ENCODE measurements at regions not wholly inside any gene's neighbourhood (a gene's known extent, or its start where the extent isn't known, plus 50 kb on each side); places are given as distances from the start of the nearest gene placed in this dataset.

DNA sequence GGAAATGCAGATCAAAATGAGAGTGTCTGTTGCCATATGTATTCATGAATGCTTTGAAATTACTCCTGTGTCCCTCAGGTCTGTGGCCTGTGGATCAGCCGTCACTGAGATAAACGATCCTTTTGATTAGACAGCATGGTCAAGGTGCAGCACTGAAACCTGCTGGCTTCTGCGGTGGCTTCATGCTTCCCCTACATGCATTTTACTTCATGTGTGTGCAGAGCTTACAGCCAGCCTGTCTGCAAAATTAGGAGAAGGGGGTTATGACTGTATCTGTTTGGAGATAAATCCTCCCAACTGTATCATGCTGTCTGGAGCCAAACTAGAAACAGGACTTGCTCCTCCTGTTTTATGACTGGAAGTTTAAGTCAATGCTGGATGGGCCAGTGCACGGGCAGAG is 71.0 kb upstream of the PLPP4 start:
- DNase-seq, result no peak

DNA sequence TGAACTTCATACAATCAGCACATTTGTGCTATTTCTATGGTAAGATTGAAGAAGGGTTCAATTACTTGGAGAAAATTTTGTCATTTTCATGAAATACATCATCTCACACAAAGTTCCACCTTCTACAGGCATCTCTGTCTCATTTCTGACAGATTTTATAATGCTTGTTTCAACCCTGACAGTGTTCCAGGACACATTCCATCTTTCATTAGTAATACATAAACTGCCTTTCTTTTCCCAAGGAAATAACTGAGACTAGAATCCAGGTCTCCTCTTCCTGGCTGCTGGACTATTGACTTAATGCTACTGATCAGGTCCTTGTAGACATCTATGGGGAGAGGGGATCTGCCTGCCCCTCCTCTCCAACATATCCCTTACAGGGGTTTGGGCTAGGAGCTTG is 70.1 kb upstream of the PLPP4 start:
- DNase-seq, result no peak

DNA sequence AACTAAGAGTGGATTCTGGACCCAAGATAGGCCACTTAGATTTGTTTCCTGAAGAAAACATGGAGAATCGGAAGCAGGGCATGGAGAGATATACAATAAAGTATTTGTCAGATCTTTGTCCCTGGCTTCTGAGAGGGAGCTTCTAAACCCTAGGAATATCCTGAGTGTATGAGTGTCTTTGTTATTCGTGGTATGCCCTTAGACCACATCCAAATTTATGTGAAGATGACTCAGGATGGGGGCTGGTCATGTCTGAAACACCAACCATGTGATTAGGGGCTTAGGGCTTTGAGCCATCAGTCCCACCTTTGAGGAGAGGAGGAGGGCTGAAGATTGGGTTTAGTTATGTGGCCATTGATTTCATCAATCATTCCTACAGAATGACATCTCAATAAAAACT is 69.7 kb upstream of the PLPP4 start:
- no peak for DNase-seq

- DNase-seq, result no peak
These were observed 64.8 kb upstream of the PLPP4 start for GRCh38 chr10:120392245-120392644.

DNA sequence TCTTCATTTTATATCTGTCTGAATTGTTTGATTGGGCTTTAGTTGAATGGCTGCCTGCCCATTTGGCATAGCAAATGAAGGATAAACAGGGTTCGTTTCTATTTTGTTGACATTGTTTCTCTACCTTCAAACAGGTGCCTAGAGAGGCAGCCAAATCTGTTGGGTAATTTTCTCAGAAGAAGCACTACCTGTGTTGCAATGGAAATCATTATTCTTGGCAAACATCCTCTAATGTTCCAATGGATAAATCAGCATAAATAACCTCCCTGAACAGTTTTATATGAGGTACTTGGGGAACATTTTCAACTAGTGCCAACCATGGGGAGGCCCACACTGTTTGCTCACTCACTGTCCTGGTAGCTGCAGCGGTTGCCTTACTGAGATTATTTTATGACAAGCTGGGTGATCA is 64.4 kb upstream of the PLPP4 start:
- DNase-seq, result no peak

DNA sequence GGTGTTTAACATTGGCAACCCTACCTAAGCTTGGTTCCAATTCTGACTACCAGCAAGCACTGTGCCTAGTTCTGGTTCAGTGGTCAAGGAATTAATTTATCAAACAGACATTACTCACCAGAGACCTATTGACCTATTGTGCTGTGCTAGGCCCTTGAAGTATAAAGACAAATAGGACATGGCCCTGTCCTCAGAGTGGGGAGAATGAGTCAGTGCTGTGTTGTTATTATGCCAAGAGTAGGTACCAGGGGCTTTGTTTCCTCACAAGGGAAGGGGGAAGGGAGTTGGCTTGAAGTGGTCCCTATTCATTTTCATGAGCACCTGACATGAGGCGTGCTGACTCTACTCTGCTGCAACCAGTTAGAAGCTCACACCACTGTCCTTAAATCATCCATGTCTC is 62.6 kb upstream of the PLPP4 start:
- DNase-seq, result no peak

GRCh38 chr10:120396228-120396627 is 60.8 kb upstream of the PLPP4 start:
- no peak for DNase-seq

- DNase-seq, result no peak
These were observed 58.8 kb upstream of the PLPP4 start for GRCh38 chr10:120398180-120398579.

DNA sequence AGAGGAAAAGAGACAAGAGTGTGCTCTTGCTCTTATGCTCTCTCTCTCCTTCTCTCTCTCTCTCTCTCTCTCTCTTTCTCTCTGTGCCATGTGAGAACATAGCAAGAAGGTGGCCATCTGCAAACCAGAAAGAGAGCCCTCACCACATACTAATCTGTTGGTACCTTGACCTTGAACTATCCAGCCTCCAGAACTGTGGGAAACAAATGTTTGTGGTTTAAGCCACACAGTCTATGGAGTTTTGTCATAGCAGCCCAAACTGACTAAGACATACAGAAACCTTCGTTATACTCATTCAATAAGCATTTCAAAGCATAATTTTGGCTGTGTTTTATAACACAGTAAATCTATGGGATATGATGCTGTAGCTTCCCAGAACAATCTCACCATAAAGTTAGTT is 56.4 kb upstream of the PLPP4 start:
- DNase-seq, result no peak

DNA sequence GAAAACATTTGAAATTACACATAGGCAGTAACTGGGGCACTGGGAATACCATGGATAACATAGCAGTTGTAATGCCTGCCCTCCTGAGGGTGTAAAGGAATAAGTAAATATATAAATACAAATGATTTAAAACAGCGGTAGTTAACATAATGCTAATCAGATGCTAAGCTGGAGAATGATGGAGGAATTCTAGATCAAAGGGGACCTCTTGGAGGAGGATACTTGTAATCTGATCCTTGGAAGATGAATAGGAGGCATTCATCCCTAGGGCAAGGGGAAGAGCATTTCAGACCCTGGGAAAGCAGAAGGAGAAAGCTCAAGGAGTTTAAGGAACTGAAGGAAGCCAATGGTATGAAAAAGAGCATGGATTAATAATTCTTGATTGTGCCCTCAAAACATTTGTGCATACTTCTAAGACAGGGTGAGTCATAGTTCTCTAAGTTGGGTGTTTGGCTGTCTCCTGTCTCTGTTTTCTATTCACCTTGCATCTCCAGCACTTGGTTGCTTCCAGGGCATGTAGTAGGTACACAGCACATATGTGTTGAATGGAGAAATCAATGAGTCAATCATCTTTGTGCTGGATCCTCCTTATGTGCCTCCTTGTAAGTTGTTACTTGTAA is 54.8 kb upstream of the PLPP4 start:
- no peak for DNase-seq

- no peak for DNase-seq
These were observed 53.9 kb upstream of the PLPP4 start for GRCh38 chr10:120403109-120403508.

GRCh38 chr10:120406376-120406775 is 50.7 kb upstream of the PLPP4 start:
- DNase-seq, result no peak

Measured in T1000 (cell line).